ENCODE measurements at regions not wholly inside any gene's neighbourhood (a gene's known extent, or its start where the extent isn't known, plus 50 kb on each side); places are given as distances from the start of the nearest gene placed in this dataset.

DNA sequence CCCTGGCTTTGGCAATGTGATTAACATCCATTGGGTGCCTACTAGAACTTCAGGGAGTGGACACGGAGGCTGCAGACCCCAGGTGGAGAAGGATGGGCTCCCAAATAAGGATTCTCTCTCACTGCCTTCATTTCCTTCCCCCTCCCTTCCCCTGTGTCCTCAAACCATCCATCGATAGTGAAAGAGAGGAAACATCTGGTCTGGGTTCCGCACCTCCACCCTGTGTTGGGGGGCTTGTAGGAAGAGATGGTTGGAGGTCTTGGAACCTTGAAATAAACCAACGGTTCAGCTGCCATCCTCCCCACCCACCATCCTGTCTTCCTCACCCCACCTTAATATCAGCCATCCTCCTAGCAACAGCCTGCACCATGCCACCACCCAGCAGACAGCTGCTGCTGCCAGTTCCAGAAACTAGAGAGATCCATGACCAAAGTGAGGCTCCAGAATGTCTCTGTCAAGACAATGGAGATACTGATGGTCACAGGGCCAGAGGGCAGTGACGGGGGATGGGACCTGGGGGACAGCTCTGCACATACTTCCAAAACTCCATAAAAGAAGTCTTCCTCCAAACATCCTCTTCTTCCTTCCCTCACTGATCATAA is 153.1 kb upstream of the CCND2 start:
- CTCF ChIA-PET, result no interaction called here
- Mint-ChIP-seq H3K9me3 (ENCODE audit: unreplicated experiment) (no peaks in the 10 kb centered on the region), H3K4me3 (ENCODE audit: unreplicated experiment) (no peak overlapping the region), H3K27me3 (ENCODE audit: insufficient read depth, unreplicated experiment) (peaks cover 35% of the 10 kb centered on the region), H3K27ac (ENCODE audit: low read depth, unreplicated experiment) (no peak overlapping the region), H3K4me1 (ENCODE audit: insufficient read depth, unreplicated experiment) (peaks cover 17% of the 10 kb centered on the region), H3K36me3 (ENCODE audit: insufficient read depth, unreplicated experiment) (no peaks in the 10 kb centered on the region)
- POLR2A ChIA-PET, result no interaction called here
- DNase-seq (ENCODE audit: unreplicated experiment), result no peak
- BruUV-seq (replicated peaks), result no TSS peak
- intact Hi-C loops (cut with micrococcal nuclease), result no loop called here
- no peak for TF ChIP-seq CTCF (IDR thresholded peaks at IDR 0.05; ENCODE audit: unreplicated experiment)

DNA sequence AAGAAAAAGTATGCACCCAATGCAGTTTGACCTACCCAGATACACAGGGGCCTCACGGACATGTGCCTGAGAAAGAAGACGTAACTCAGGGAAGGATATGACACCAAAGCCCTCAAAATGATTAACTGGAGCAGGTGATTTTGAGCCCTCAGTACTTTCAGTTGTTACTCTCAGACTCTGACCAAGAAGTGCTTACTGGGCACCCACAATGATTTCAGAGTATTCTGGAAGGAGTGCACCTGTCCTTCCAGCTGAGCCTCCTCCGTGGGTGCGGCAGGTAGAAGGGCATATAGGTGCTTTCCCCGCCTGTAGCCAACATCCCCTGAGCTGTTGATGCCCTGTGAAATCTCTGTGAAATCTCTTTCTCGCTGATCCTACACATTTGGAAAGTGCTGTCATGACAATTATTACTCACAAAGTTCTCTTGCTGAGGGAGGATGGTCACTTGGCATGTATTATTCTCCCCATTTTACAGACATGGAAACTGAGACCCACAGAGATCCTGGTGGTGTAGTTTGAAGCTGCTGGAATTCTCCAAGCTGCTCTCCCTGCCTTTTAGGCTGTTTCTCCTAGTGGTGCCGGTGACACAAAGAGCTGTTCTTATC is 154.3 kb upstream of the CCND2 start:
- intact Hi-C loops (cut with micrococcal nuclease), result no loop called here
- no peak for TF ChIP-seq CTCF (IDR thresholded peaks at IDR 0.05; ENCODE audit: unreplicated experiment)
- Mint-ChIP-seq H3K36me3 (ENCODE audit: insufficient read depth, unreplicated experiment) (no peaks in the 10 kb centered on the region), H3K27ac (ENCODE audit: low read depth, unreplicated experiment) (no peak overlapping the region), H3K9me3 (ENCODE audit: unreplicated experiment) (no peaks in the 10 kb centered on the region), H3K4me3 (ENCODE audit: unreplicated experiment) (no peak overlapping the region), H3K27me3 (ENCODE audit: insufficient read depth, unreplicated experiment) (peaks cover 23% of the 10 kb centered on the region), H3K4me1 (ENCODE audit: insufficient read depth, unreplicated experiment) (peaks cover 18% of the 10 kb centered on the region)
- DNase-seq (ENCODE audit: unreplicated experiment), result no peak
- ChIA-PET POLR2A (no interaction called here), CTCF (interaction anchor here (0.7 kb wide), 1 partner anchor 9 kb away, joined by 3 read pairs; no protein-coding TSS in a partner anchor)
- no TSS peak for BruUV-seq (replicated peaks)

DNA sequence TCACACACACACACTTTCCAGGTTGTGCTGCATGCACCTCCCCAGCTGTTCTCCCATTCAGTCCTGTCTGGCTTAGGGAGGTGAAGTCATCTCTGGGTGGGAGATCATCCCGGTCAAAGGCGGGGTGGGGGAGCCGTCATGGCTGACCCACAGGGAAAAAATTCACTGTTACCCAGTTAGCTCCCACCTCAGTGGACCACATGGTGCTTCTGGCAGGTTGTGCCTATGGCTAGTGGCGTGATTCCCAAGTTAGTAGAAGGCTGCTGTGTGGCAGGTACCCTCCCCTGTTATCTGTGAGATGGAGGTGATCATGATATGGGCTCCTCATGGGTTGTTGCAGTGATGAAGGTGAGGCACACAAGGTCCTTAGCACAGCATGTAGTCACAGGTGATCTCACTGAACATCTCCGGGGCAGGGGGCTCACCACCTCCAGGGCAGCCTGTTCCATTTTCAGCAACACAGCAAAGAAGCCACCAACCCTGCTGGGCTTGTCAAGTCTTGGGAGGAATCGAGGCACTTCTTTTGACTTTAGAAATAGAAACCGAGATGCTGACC is 154.9 kb upstream of the CCND2 start:
- TF ChIP-seq CTCF (IDR thresholded peaks at IDR 0.05; ENCODE audit: unreplicated experiment), result no peak
- ChIA-PET POLR2A (no interaction called here), CTCF (interaction anchor here (0.7 to 2.3 kb wide), 4 partner anchors 8 to 158 kb away, joined by 3 to 13 read pairs (median 5); no protein-coding TSS in a partner anchor)
- Mint-ChIP-seq H3K36me3 (ENCODE audit: insufficient read depth, unreplicated experiment) (no peaks in the 10 kb centered on the region), H3K27ac (ENCODE audit: low read depth, unreplicated experiment) (no peak overlapping the region), H3K4me1 (ENCODE audit: insufficient read depth, unreplicated experiment) (peaks cover 18% of the 10 kb centered on the region), H3K27me3 (ENCODE audit: insufficient read depth, unreplicated experiment) (peaks cover 19% of the 10 kb centered on the region), H3K4me3 (ENCODE audit: unreplicated experiment) (no peak overlapping the region), H3K9me3 (ENCODE audit: unreplicated experiment) (no peaks in the 10 kb centered on the region)
- intact Hi-C loops (cut with micrococcal nuclease), result no loop called here
- no TSS peak for BruUV-seq (replicated peaks)
- no peak for DNase-seq (ENCODE audit: unreplicated experiment)

DNA sequence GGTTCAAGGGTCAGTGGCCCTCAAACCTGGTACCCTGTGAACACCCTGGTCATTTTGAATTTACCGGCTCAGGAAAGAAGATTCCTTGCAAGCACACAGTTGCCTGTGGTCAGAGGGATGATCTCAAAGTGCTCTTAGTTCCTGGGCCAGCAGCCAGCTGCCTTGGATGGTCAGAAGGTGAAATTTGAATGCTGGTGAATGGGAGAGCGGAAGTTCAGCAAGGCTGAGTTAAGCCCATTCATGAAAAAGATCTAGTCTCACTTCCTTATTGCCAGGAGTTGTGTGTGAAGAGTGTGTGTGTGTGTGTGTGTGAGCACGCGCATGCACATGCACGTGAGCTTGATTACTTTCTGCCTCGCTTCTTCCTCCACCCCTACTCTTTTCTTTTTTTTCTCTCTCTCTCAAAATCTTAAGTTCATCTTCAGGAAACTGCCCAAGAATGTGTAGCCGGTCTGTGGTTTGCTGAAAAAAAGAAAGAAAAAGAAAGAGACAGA is 155.5 kb upstream of the CCND2 start:
- no peak for DNase-seq (ENCODE audit: unreplicated experiment)
- no TSS peak for BruUV-seq (replicated peaks)
- H3K4me3 Mint-ChIP-seq (ENCODE audit: unreplicated experiment), result no peak overlapping the region
- TF ChIP-seq CTCF (IDR thresholded peaks at IDR 0.05; ENCODE audit: unreplicated experiment), result no peak
- no peaks in the 10 kb centered on the region for H3K9me3 Mint-ChIP-seq (ENCODE audit: unreplicated experiment)
- no peaks in the 10 kb centered on the region for H3K36me3 Mint-ChIP-seq (ENCODE audit: insufficient read depth, unreplicated experiment)
- H3K4me1 Mint-ChIP-seq (ENCODE audit: insufficient read depth, unreplicated experiment), result peaks cover 18% of the 10 kb centered on the region
- H3K27ac Mint-ChIP-seq (ENCODE audit: low read depth, unreplicated experiment), result no peak overlapping the region
- intact Hi-C loops (cut with micrococcal nuclease), result no loop called here
- ChIA-PET CTCF (interaction anchor here (0.5 to 2.3 kb wide), 5 partner anchors 9 to 159 kb away, joined by 3 to 13 read pairs (median 5); no protein-coding TSS in a partner anchor), POLR2A (no interaction called here)
- H3K27me3 Mint-ChIP-seq (ENCODE audit: insufficient read depth, unreplicated experiment), result peaks cover 19% of the 10 kb centered on the region

Data from MCF 10A (cell line).